ENCODE measurements at regions not wholly inside any gene's neighbourhood (a gene's known extent, or its start where the extent isn't known, plus 50 kb on each side); places are given as distances from the start of the nearest gene placed in this dataset.

DNA sequence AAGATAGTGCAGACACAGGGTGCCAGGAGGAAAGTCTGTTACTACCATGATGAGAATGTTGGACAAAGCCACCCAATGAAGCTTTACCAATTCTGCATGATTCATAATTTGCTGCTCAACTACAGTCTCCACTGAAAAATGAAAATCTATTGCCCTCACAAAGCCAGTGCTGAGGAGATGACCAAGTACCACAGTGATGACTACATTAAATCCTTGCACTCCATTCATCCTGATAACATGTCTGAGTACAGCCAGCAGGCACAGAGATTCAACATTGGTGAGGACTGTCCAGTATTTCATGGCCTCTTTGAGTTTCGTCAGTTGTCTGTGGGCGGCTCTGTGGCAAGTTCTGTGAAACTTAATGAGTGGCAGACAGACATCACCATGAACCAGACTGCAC, 144.0 kb downstream of the PLCE1 start:
- TF ChIP-seq CTCF (IDR thresholded peaks at IDR 0.05; ENCODE audit: control extremely low read depth in 1 of 3, insufficient read depth in 1 of 3, low read depth in 1 of 3, low read length in 3 of 3) (no peak), POLR2A (IDR thresholded peaks at IDR 0.05; ENCODE audit: control extremely low read depth in 1 of 2, low read depth in 2 of 2, low read length in 2 of 2) (no peak), TAF1 (IDR thresholded peaks at IDR 0.05; ENCODE audit: low read depth, low read length) (no peak), SIN3A (conservative IDR thresholded peaks at IDR 0.05 in 1 of 2, IDR thresholded peaks at IDR 0.05 in 1 of 2; ENCODE audit: low read depth in 1 of 2, low read length in 2 of 2) (no peak), CEBPB (IDR thresholded peaks at IDR 0.05; ENCODE audit: low read depth, low read length) (no peak), CHD2 (IDR thresholded peaks at IDR 0.05; ENCODE audit: low read length) (no peak), SP2 (IDR thresholded peaks at IDR 0.05; ENCODE audit: low read length) (no peak), EZH2 (IDR thresholded peaks at IDR 0.05; ENCODE audit: low read depth, low read length, severe bottlenecking) (no peak), YY1 (IDR thresholded peaks at IDR 0.05; ENCODE audit: low read depth, low read length) (no peak), BRCA1 (IDR thresholded peaks at IDR 0.05; ENCODE audit: low read depth, low read length) (no peak)
- TF ChIP-seq, protein P1, sequence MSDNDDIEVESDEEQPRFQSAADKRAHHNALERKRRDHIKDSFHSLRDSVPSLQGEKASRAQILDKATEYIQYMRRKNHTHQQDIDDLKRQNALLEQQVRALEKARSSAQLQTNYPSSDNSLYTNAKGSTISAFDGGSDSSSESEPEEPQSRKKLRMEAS (IDR thresholded peaks at IDR 0.05) = no peak

Data from H1 (cell line).